SK-N-SH (cell line): ENCODE measurements at regions not wholly inside any gene's neighbourhood (a gene's known extent, or its start where the extent isn't known, plus 50 kb on each side); places are given as distances from the start of the nearest gene placed in this dataset.

Experiments
- CTCF ChIA-PET: fragments of 300-600, 350-600 bp; formaldehyde crosslinking; extraction: SDS; loops from one replicate; lab custom pipeline; 2021; lab: Yijun Ruan, JAX
- POLR2A ChIA-PET: fragments of 350-600 bp; sonication (Branson Sonifier 250); formaldehyde crosslinking; extraction: SDS; loops from one replicate; lab custom pipeline; 2020; ENCODE audit warnings: antibody characterized with exemption, inconsistent platforms; lab: Yijun Ruan, JAX
- DNase-seq: peaks from one replicate; pipeline ENCODE4 v3.0.0; 2012
- H2AFZ ChIP-seq: fragments of 200-600 bp; sonication (generic); 2 replicates; pipeline ENCODE4 v1.8.1; 2016; ENCODE audit warnings: antibody characterized with exemption, mild to moderate bottlenecking, low read depth
- H3F3A ChIP-seq: fragments of 200-600 bp; sonication (generic); replicated peaks from 2 replicates; pipeline ENCODE3; 2016; ENCODE audit warnings: antibody characterized with exemption, mild to moderate bottlenecking; ENCODE audit not compliant: insufficient read depth
- H3K27ac ChIP-seq, 2 experiments: fragments of 200-500 bp in 1 of 2; fragments of 200-600 bp in 1 of 2; sonication (Bioruptor generic) in 1 of 2; sonication (generic), shearing (Covaris generic) in 1 of 2; 2 replicates each; pipeline versions ENCODE4 v1.5.1 to v1.6.1; 2014 to 2016; ENCODE audit warnings: low read depth in 2 of 2, inconsistent platforms in 1 of 2, low read length in 1 of 2, mild to moderate bottlenecking in 1 of 2, mixed read lengths in 1 of 2
- H3K27me3 ChIP-seq: fragments of 200-600 bp; sonication (generic), shearing (Covaris generic); 2 replicates; pipeline ENCODE4 v1.6.1; 2016; ENCODE audit warnings: mixed run types; ENCODE audit not compliant: insufficient read depth
- H3K36me3 ChIP-seq, 2 experiments: fragments of 200-500 bp in 1 of 2; fragments of 200-600 bp in 1 of 2; sonication (Bioruptor generic) in 1 of 2; sonication (generic) in 1 of 2; replicated peaks in 1 of 2; 2 replicates each; pipeline versions ENCODE3 to v1.5.1; 2014 to 2016; ENCODE audit warnings: low read length in 1 of 2, mild to moderate bottlenecking in 1 of 2; ENCODE audit not compliant: insufficient read depth in 2 of 2, control insufficient read depth in 1 of 2
- H3K4me1 ChIP-seq, 2 experiments: fragments of 200-500 bp in 1 of 2; fragments of 200-600 bp in 1 of 2; sonication (Bioruptor generic) in 1 of 2; sonication (generic), shearing (Covaris generic) in 1 of 2; 2 replicates each; pipeline versions ENCODE4 v1.5.1 to v1.6.1; 2014 to 2016; ENCODE audit warnings: low read depth in 1 of 2, low read length in 1 of 2, mixed run types in 1 of 2; ENCODE audit not compliant: insufficient read depth in 2 of 2, control insufficient read depth in 1 of 2
- H3K4me2 ChIP-seq: fragments of 200-600 bp; sonication (generic), shearing (Covaris generic); 2 replicates; pipeline ENCODE4 v1.6.1; 2017; ENCODE audit warnings: mixed run types
- H3K4me3 ChIP-seq, 2 experiments: fragments of 200-500 bp in 1 of 2; fragments of 200-600 bp in 1 of 2; sonication (Bioruptor generic) in 1 of 2; sonication (generic), shearing (Covaris generic) in 1 of 2; 2 replicates each; pipeline versions ENCODE4 v1.5.1 to v1.8.1; 2014 to 2016; ENCODE audit warnings: low read depth in 2 of 2, inconsistent platforms in 1 of 2, low read length in 1 of 2, mild to moderate bottlenecking in 1 of 2, mixed read lengths in 1 of 2, moderate library complexity in 1 of 2
- H3K79me2 ChIP-seq: fragments of 200-600 bp; sonication (generic); 2 replicates; pipeline ENCODE4 v1.8.1; 2017; ENCODE audit warnings: mild to moderate bottlenecking; ENCODE audit not compliant: insufficient read depth
- H3K9ac ChIP-seq: fragments of 200-600 bp; sonication (generic); 2 replicates; pipeline ENCODE4 v1.6.1; 2017; ENCODE audit warnings: mixed run types
- H3K9me2 ChIP-seq: fragments of 200-600 bp; sonication (generic); 2 replicates; pipeline ENCODE4 v1.6.1; 2017; ENCODE audit warnings: mixed run types
- H3K9me3 ChIP-seq: fragments of 200-600 bp; sonication (generic); 2 replicates; pipeline ENCODE4 v1.6.1; 2017; ENCODE audit warnings: mixed run types, mild to moderate bottlenecking, moderate library complexity
- H4K20me1 ChIP-seq: fragments of 200-600 bp; sonication (generic); 2 replicates; pipeline ENCODE4 v1.6.1; 2017; ENCODE audit warnings: mild to moderate bottlenecking, mixed run types; ENCODE audit not compliant: insufficient read depth
- ELF1 ChIP-seq: IDR thresholded peaks from 2 replicates; pipeline ENCODE4 v1.4.0; 2012
- FOXJ3 ChIP-seq: sonication (generic); formaldehyde crosslinking; IDR thresholded peaks from 2 replicates; pipeline ENCODE4 v1.5.1; 2020; ENCODE audit warnings: mild to moderate bottlenecking, missing genetic modification reagents
- FOXM1 ChIP-seq: IDR thresholded peaks from 2 replicates; pipeline ENCODE4 v1.4.0; 2012; ENCODE audit warnings: low read depth, mild to moderate bottlenecking
- GABPA ChIP-seq: IDR thresholded peaks from 2 replicates; pipeline ENCODE4 v1.4.0; 2012; ENCODE audit warnings: low read depth, mild to moderate bottlenecking
- GATA2 ChIP-seq: sonication (generic); formaldehyde crosslinking; IDR thresholded peaks from 2 replicates; pipeline ENCODE4 v1.5.0; 2020; ENCODE audit warnings: mild to moderate bottlenecking, missing genetic modification reagents
- JUND ChIP-seq: IDR thresholded peaks from 2 replicates; pipeline ENCODE4 v1.4.0; 2012
- POLR2AphosphoS5 ChIP-seq: IDR thresholded peaks from 2 replicates; pipeline ENCODE4 v1.6.1; 2012; ENCODE audit warnings: low read depth, low read length
- RAD21 ChIP-seq: IDR thresholded peaks from 2 replicates; pipeline ENCODE4 v1.6.1; 2012; ENCODE audit warnings: mild to moderate bottlenecking, low read length
- RCOR1 ChIP-seq: fragments of 150-350 bp; IDR thresholded peaks from 2 replicates; pipeline ENCODE4 v1.6.1; 2017; ENCODE audit warnings: antibody characterized with exemption, low read length
- RFX5 ChIP-seq: IDR thresholded peaks from 2 replicates; pipeline ENCODE4 v1.6.1; 2012; ENCODE audit warnings: mild to moderate bottlenecking, improper control_type of control experiment, low read length
- RXRA ChIP-seq: IDR thresholded peaks from 2 replicates; pipeline ENCODE4 v1.4.0; 2012; ENCODE audit warnings: low read depth, mild to moderate bottlenecking, borderline replicate concordance
- SIN3A ChIP-seq: IDR thresholded peaks from 2 replicates; pipeline ENCODE4 v1.6.1; 2012; ENCODE audit warnings: low read depth, mild to moderate bottlenecking, low read length, moderate library complexity, borderline replicate concordance
- TAF1 ChIP-seq: IDR thresholded peaks from 2 replicates; pipeline ENCODE4 v1.6.1; 2012; ENCODE audit warnings: low read depth, mild to moderate bottlenecking, low read length, moderate library complexity, borderline replicate concordance
- TCF12 ChIP-seq: IDR thresholded peaks from 2 replicates; pipeline ENCODE4 v1.4.0; 2012
- YY1 ChIP-seq: IDR thresholded peaks from 2 replicates; pipeline ENCODE4 v1.4.0; 2012; ENCODE audit warnings: low read depth, mild to moderate bottlenecking
- WGBS: methylation state at CpG from one replicate; pipeline ENCODE4 v1.1.6; 2017; ENCODE audit warnings: low lambda C conversion rate; 5-methylcytosine and 5-hydroxymethylcytosine counted together
- TF ChIP-seq, protein P1 (sequence below): fragments of 200-600 bp; sonication (generic); IDR thresholded peaks from 2 replicates; pipeline ENCODE4 v1.6.1; 2017; ENCODE audit warnings: antibody characterized with exemption, mild to moderate bottlenecking, moderate library complexity
- TF ChIP-seq, protein P2 (sequence below): fragments of 150-350 bp; IDR thresholded peaks from 2 replicates; pipeline ENCODE4 v1.6.1; 2016; ENCODE audit warnings: mild to moderate bottlenecking, low read depth, low read length
- TF ChIP-seq, protein P3 (sequence below): IDR thresholded peaks from 2 replicates; pipeline ENCODE4 v1.4.0; 2012; ENCODE audit warnings: low read depth, borderline replicate concordance
- TF ChIP-seq, protein P4 (sequence below): fragments of 150-350 bp; IDR thresholded peaks from 2 replicates; pipeline ENCODE4 v1.6.1; 2017; ENCODE audit warnings: antibody characterized with exemption, low read length, low read depth, borderline replicate concordance
- TF ChIP-seq, protein P5 (sequence below): IDR thresholded peaks from 2 replicates; pipeline ENCODE4; 2012

DNA sequence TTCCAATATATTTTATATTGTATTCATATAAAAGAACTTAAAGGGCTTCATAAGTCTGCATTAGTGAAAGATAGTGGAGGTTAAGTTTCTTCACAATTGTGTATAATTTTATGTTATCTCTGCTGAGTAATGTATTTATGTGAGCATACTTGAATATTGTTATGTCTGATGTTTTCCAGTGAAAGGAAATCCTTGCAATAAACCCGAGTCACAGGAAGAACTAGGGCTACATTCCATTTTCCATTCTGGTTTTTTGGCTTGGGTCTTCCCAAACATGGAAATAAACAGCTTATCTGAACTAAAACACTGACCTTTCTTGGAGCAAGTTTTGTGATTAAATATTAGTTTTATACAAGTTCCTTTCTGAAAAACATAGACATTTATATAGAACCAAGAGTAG is 231.3 kb upstream of the GPRIN3 start:
- POLR2A ChIA-PET, result no interaction called here
- Histone ChIP-seq H3K4me1 (no peaks in the 10 kb centered on the region), H2AFZ (no peak overlapping the region), H3K4me3 (no peak overlapping the region), H3K79me2 (no peaks in the 10 kb centered on the region), H3K9ac (no peak overlapping the region), H3K36me3 (no peaks in the 10 kb centered on the region), H3F3A (no peaks in the 10 kb centered on the region), H3K4me2 (no peak overlapping the region), H3K9me3 (no peaks in the 10 kb centered on the region), H3K27ac (no peak overlapping the region), H3K27me3 (no peaks in the 10 kb centered on the region), H3K9me2 (no peaks in the 10 kb centered on the region), H4K20me1 (no peaks in the 10 kb centered on the region)
- no peak for DNase-seq
- CTCF ChIA-PET, result no interaction called here
- TF ChIP-seq RXRA, result no peak
- TF ChIP-seq, protein P1, sequence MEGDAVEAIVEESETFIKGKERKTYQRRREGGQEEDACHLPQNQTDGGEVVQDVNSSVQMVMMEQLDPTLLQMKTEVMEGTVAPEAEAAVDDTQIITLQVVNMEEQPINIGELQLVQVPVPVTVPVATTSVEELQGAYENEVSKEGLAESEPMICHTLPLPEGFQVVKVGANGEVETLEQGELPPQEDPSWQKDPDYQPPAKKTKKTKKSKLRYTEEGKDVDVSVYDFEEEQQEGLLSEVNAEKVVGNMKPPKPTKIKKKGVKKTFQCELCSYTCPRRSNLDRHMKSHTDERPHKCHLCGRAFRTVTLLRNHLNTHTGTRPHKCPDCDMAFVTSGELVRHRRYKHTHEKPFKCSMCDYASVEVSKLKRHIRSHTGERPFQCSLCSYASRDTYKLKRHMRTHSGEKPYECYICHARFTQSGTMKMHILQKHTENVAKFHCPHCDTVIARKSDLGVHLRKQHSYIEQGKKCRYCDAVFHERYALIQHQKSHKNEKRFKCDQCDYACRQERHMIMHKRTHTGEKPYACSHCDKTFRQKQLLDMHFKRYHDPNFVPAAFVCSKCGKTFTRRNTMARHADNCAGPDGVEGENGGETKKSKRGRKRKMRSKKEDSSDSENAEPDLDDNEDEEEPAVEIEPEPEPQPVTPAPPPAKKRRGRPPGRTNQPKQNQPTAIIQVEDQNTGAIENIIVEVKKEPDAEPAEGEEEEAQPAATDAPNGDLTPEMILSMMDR, result no peak
- no peak for TF ChIP-seq FOXJ3 (CRISPR knock-in tag)
- TF ChIP-seq POLR2AphosphoS5, result no peak
- TF ChIP-seq ELF1, result no peak
- no peak for TF ChIP-seq TCF12
- TF ChIP-seq FOXM1, result no peak
- 23% methylated on average over 1 of the region's 1 CpG for WGBS

DNA sequence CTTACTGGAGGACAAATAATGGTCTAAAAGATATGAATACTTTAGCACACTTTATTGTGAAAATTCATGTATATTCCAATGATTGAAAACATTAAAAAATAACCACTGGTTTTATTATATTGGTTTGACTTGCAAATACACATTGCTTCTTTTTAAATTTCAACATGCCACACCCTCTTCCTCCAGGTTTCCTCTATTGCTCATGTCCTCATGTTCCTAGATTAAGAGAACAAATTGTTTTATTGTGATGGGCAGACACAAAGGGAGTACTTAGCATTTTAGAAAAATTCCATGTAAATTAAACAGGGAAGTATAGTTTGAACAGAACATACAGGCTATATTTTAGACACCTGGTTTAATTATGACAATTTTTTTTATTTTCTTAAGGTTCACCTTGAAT is 230.6 kb upstream of the GPRIN3 start:
- Histone ChIP-seq H3K4me2 (no peak overlapping the region), H3K4me1 (no peaks in the 10 kb centered on the region)
- POLR2A ChIA-PET, result no interaction called here

More for the DNA sequence above, 230.6 kb upstream of the GPRIN3 start:
- no peak overlapping the region for H2AFZ ChIP-seq
- CTCF ChIA-PET, result no interaction called here
- H3F3A ChIP-seq, result no peaks in the 10 kb centered on the region
- H3K79me2 ChIP-seq, result no peaks in the 10 kb centered on the region
- no peak overlapping the region for H3K9ac ChIP-seq
- no peak for DNase-seq
- H4K20me1 ChIP-seq, result no peaks in the 10 kb centered on the region
- no peaks in the 10 kb centered on the region for H3K9me3 ChIP-seq
- H3K36me3 ChIP-seq, result no peaks in the 10 kb centered on the region
- no peaks in the 10 kb centered on the region for H3K27me3 ChIP-seq
- no peaks in the 10 kb centered on the region for H3K9me2 ChIP-seq
- TF ChIP-seq, protein P2, sequence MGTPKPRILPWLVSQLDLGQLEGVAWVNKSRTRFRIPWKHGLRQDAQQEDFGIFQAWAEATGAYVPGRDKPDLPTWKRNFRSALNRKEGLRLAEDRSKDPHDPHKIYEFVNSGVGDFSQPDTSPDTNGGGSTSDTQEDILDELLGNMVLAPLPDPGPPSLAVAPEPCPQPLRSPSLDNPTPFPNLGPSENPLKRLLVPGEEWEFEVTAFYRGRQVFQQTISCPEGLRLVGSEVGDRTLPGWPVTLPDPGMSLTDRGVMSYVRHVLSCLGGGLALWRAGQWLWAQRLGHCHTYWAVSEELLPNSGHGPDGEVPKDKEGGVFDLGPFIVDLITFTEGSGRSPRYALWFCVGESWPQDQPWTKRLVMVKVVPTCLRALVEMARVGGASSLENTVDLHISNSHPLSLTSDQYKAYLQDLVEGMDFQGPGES, result no peak
- TF ChIP-seq TAF1 (no peak), GATA2 (CRISPR knock-in tag) (no peak), JUND (no peak), POLR2AphosphoS5 (no peak), FOXM1 (no peak), YY1 (no peak), RXRA (no peak), GABPA (no peak), SIN3A (no peak), RCOR1 (no peak), RFX5 (no peak), RAD21 (no peak)
- TF ChIP-seq, protein P3, sequence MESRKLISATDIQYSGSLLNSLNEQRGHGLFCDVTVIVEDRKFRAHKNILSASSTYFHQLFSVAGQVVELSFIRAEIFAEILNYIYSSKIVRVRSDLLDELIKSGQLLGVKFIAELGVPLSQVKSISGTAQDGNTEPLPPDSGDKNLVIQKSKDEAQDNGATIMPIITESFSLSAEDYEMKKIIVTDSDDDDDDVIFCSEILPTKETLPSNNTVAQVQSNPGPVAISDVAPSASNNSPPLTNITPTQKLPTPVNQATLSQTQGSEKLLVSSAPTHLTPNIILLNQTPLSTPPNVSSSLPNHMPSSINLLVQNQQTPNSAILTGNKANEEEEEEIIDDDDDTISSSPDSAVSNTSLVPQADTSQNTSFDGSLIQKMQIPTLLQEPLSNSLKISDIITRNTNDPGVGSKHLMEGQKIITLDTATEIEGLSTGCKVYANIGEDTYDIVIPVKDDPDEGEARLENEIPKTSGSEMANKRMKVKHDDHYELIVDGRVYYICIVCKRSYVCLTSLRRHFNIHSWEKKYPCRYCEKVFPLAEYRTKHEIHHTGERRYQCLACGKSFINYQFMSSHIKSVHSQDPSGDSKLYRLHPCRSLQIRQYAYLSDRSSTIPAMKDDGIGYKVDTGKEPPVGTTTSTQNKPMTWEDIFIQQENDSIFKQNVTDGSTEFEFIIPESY, result no peak
- TF ChIP-seq, protein P4, sequence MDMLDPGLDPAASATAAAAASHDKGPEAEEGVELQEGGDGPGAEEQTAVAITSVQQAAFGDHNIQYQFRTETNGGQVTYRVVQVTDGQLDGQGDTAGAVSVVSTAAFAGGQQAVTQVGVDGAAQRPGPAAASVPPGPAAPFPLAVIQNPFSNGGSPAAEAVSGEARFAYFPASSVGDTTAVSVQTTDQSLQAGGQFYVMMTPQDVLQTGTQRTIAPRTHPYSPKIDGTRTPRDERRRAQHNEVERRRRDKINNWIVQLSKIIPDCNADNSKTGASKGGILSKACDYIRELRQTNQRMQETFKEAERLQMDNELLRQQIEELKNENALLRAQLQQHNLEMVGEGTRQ, result no peak
- TF ChIP-seq, protein P1, result no peak
- TF ChIP-seq, protein P5, sequence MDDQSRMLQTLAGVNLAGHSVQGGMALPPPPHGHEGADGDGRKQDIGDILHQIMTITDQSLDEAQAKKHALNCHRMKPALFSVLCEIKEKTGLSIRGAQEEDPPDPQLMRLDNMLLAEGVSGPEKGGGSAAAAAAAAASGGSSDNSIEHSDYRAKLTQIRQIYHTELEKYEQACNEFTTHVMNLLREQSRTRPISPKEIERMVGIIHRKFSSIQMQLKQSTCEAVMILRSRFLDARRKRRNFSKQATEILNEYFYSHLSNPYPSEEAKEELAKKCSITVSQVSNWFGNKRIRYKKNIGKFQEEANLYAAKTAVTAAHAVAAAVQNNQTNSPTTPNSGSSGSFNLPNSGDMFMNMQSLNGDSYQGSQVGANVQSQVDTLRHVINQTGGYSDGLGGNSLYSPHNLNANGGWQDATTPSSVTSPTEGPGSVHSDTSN, result no peak
- H3K4me3 ChIP-seq, result no peak overlapping the region
- H3K27ac ChIP-seq, result no peak overlapping the region
